HCT116 (cell line): ENCODE measurements at regions not wholly inside any gene's neighbourhood (a gene's known extent, or its start where the extent isn't known, plus 50 kb on each side); places are given as distances from the start of the nearest gene placed in this dataset.

Experiments
- ATAC-seq: fragments of 200-7000 bp; cut with Tn5 transposase; 2 replicates; pipeline ENCODE4 v1.9.1; 2020; ENCODE audit warnings: mild to moderate bottlenecking, moderate library complexity
- BruUV-seq: library from RNA; stranded (reverse); fragments of 400-500 nt; replicated peaks from 2 replicates; lab custom pipeline; 2021; lab: Mats Ljungman, UMichigan
- CTCF ChIA-PET: fragments of 300-600 bp; sonication (Branson Sonifier 250); formaldehyde crosslinking; loops from one replicate; lab custom pipeline; 2021; ENCODE audit warnings: antibody characterized with exemption; lab: Charles Lee
- POLR2A ChIA-PET: fragments of 300-600, 350-600 bp; sonication (Branson Sonifier 250); formaldehyde crosslinking; loops from one replicate; lab custom pipeline; 2021; ENCODE audit warnings: antibody characterized with exemption; lab: Charles Lee
- RAD21 ChIA-PET, 2 experiments: fragments of 300-600 bp; sonication (Branson Sonifier 250); formaldehyde crosslinking; loops; one replicate each; lab custom pipeline; 2023; ENCODE audit warnings: low total read pairs in 2 of 2; ENCODE audit not compliant: uncharacterized antibody in 2 of 2, unreplicated experiment in 2 of 2, low non-redundant PET in 1 of 2; lab: Charles Lee
- DNase-seq: peaks from one replicate; pipeline ENCODE4 v3.0.0-alpha.2; 2010; ENCODE audit warnings: low read depth, low spot score
- H2AFZ ChIP-seq: fragments of 200-600 bp; shearing (Covaris generic), sonication (generic); 2 replicates; pipeline ENCODE4 v1.6.1; 2017; ENCODE audit warnings: low read depth, mixed run types, mixed read lengths, antibody characterized with exemption, low read length; ENCODE audit not compliant: poor library complexity, severe bottlenecking
- H3K27ac ChIP-seq: 2 replicates; pipeline ENCODE4 v1.5.1; 2012; ENCODE audit warnings: low read depth, low read length
- H3K27me3 ChIP-seq: fragments of 200-600 bp; sonication (generic); 2 replicates; pipeline ENCODE4 v1.6.1; 2016; ENCODE audit warnings: mixed run types, low read length, mixed read lengths; ENCODE audit not compliant: insufficient read depth
- H3K36me3 ChIP-seq, 2 experiments: fragments of 200-500 bp in 1 of 2; fragments of 200-600 bp in 1 of 2; sonication (Bioruptor generic) in 1 of 2; sonication (generic) in 1 of 2; 2 replicates each; pipeline versions ENCODE4 v1.5.1 to v1.6.1; 2014 to 2016; ENCODE audit warnings: low read length in 2 of 2, inconsistent platforms in 1 of 2, mixed read lengths in 1 of 2, mixed run types in 1 of 2; ENCODE audit not compliant: insufficient read depth in 2 of 2, control insufficient read depth in 1 of 2
- H3K4me1 ChIP-seq, 2 experiments: fragments of 200-600 bp in 1 of 2; sonication (generic) in 1 of 2; 2 replicates each; pipeline versions ENCODE4 v1.5.1 to v1.6.1; 2012 to 2017; ENCODE audit warnings: low read length in 2 of 2, inconsistent platforms in 1 of 2, mild to moderate bottlenecking in 1 of 2, mixed read lengths in 1 of 2, mixed run types in 1 of 2, moderate library complexity in 1 of 2; ENCODE audit not compliant: insufficient read depth in 2 of 2, control insufficient read depth in 1 of 2
- H3K4me2 ChIP-seq: fragments of 200-600 bp; sonication (generic); 2 replicates; pipeline ENCODE4 v1.6.1; 2017; ENCODE audit warnings: mixed run types, low read length, mixed read lengths
- H3K4me3 ChIP-seq, 2 experiments: fragments of 200-600 bp in 1 of 2; sonication (generic) in 1 of 2; replicated peaks in 1 of 2; 2 replicates each; pipeline ENCODE4 v1.5.1; 2011 to 2016; ENCODE audit warnings: low read length in 2 of 2, control low read depth in 1 of 2, low read depth in 1 of 2, mild to moderate bottlenecking in 1 of 2, mixed read lengths in 1 of 2, mixed run types in 1 of 2
- H3K79me2 ChIP-seq: fragments of 200-600 bp; sonication (generic); 2 replicates; pipeline ENCODE4 v1.6.1; 2017; ENCODE audit warnings: mild to moderate bottlenecking, mixed run types, low read length, moderate library complexity, mixed read lengths; ENCODE audit not compliant: insufficient read depth
- H3K9ac ChIP-seq: fragments of 200-600 bp; sonication (generic); 2 replicates; pipeline ENCODE4 v1.6.1; 2016; ENCODE audit warnings: low read length, mixed read lengths
- H3K9me2 ChIP-seq: fragments of 200-600 bp; sonication (generic), shearing (Covaris generic); 2 replicates; pipeline ENCODE4 v1.6.1; 2017; ENCODE audit warnings: mixed run types, mild to moderate bottlenecking, moderate library complexity; ENCODE audit not compliant: insufficient read depth
- H3K9me3 ChIP-seq, 2 experiments: fragments of 200-500 bp in 1 of 2; fragments of 200-600 bp in 1 of 2; sonication (Bioruptor generic) in 1 of 2; sonication (generic) in 1 of 2; 2 replicates each; pipeline ENCODE4 v1.6.1; 2014 to 2017; ENCODE audit warnings: low read length in 2 of 2, mixed read lengths in 2 of 2, inconsistent platforms in 1 of 2, low read depth in 1 of 2, mild to moderate bottlenecking in 1 of 2, mixed run types in 1 of 2, moderate library complexity in 1 of 2; ENCODE audit not compliant: control insufficient read depth in 1 of 2, insufficient read depth in 1 of 2
- H4K20me1 ChIP-seq: fragments of 200-600 bp; sonication (generic), shearing (Covaris generic); 2 replicates; pipeline ENCODE4 v1.6.1; 2017; ENCODE audit warnings: mixed run types, mild to moderate bottlenecking, moderate library complexity; ENCODE audit not compliant: insufficient read depth
- EZH2phosphoT487 ChIP-seq: fragments of 200-600 bp; IDR thresholded peaks from 2 replicates; pipeline ENCODE4 v1.6.1; 2018; ENCODE audit warnings: antibody characterized with exemption, borderline replicate concordance
- JUND ChIP-seq: IDR thresholded peaks from 2 replicates; pipeline ENCODE4 v1.6.1; 2012
- POLR2A ChIP-seq: IDR thresholded peaks from 2 replicates; pipeline ENCODE4 v1.7.0; 2011; ENCODE audit warnings: borderline replicate concordance; ENCODE audit not compliant: insufficient read depth, insufficient read length; ENCODE audit errors: extremely low read depth
- YY1 ChIP-seq: IDR thresholded peaks from 2 replicates; pipeline ENCODE4 v1.6.1; 2011; ENCODE audit warnings: low read length, low read depth, moderate library complexity, mild to moderate bottlenecking; ENCODE audit not compliant: insufficient replicate concordance; ENCODE audit errors: extremely low read depth
- ZFX ChIP-seq: fragments of 450-650 bp; IDR thresholded peaks from 2 replicates; pipeline ENCODE4 v1.6.1; 2017
- intact Hi-C: fragments of 100-400 bp; cut with micrococcal nuclease; formaldehyde crosslinking; loops from 2 replicates; pipeline ENCODE4 v1.10.0; 2022
- TF ChIP-seq, protein P1 (sequence below), 3 experiments: fragments of 200-600 bp in 1 of 3; sonication (generic) in 1 of 3; IDR thresholded peaks in 2 of 3; conservative IDR thresholded peaks in 1 of 3; 2 replicates each; pipeline ENCODE4 v1.5.1; 2012 to 2017; ENCODE audit warnings: low read depth in 2 of 3, low read length in 2 of 3, antibody characterized with exemption in 1 of 3, borderline replicate concordance in 1 of 3, control low read depth in 1 of 3, mild to moderate bottlenecking in 1 of 3, mixed read lengths in 1 of 3, mixed run types in 1 of 3, moderate library complexity in 1 of 3; ENCODE audit not compliant: insufficient read depth in 1 of 3
- TF ChIP-seq, protein P2 (sequence below): IDR thresholded peaks from 2 replicates; pipeline ENCODE4 v1.6.1; 2012
- TF ChIP-seq, protein P3 (sequence below): IDR thresholded peaks from 2 replicates; pipeline ENCODE4 v1.6.1; 2011; ENCODE audit warnings: mild to moderate bottlenecking, low read length, moderate library complexity; ENCODE audit not compliant: insufficient replicate concordance; ENCODE audit errors: extremely low read depth

DNA sequence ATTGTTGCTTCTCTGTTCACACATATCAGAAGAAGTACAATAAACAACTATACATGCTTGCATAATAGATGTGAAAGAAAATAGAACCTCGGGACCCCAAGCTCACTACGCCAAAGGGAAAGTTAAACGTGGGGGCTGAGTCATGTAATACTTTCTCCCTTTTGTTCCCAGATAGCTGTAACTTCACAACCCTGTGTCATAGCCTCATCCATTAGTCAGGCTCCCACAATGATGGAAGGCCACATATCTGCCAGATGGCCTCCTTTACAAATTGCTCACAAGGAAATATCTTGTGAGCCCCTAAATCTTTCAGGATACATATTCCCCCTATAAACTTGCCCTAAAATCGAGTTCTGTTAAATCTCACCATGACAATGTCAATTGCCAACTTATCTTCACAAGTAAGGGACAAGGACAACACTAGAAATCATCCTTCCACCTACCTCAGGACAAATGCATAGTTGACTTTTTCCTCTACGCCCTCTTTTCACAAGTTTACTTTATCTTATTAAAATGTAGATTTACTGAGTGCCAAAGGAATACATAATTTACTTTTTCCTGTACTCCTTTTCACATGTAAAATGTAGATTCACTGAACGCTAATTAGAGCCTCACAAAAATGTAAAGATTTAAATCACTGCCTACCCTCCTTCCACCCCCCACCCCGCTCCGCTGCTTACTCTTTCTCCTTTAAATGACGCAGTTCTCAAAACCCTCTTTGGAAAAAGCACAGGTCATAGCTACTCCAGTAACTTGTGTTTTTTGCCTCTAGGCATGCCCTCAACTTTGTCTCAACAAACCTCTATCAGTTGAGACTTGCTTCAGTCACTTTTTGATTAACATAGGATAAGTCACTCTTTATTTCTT lies 477.1 kb downstream of the DTHD1 start:
- Histone ChIP-seq H3K4me2 (no peak overlapping the region), H2AFZ (no peak overlapping the region), H3K4me1 (no peaks in the 10 kb centered on the region), H3K9me3 (no peaks in the 10 kb centered on the region), H4K20me1 (no peaks in the 10 kb centered on the region), H3K9me2 (no peaks in the 10 kb centered on the region), H3K36me3 (no peaks in the 10 kb centered on the region), H3K9ac (no peak overlapping the region), H3K27ac (no peak overlapping the region), H3K4me3 (no peak overlapping the region), H3K27me3 (no peaks in the 10 kb centered on the region), H3K79me2 (no peaks in the 10 kb centered on the region)
- DNase-seq: no peak
- intact Hi-C loops: no loop called here
- RAD21 ChIA-PET: no interaction called here
- POLR2A ChIA-PET: no interaction called here
- TF ChIP-seq, protein P1, sequence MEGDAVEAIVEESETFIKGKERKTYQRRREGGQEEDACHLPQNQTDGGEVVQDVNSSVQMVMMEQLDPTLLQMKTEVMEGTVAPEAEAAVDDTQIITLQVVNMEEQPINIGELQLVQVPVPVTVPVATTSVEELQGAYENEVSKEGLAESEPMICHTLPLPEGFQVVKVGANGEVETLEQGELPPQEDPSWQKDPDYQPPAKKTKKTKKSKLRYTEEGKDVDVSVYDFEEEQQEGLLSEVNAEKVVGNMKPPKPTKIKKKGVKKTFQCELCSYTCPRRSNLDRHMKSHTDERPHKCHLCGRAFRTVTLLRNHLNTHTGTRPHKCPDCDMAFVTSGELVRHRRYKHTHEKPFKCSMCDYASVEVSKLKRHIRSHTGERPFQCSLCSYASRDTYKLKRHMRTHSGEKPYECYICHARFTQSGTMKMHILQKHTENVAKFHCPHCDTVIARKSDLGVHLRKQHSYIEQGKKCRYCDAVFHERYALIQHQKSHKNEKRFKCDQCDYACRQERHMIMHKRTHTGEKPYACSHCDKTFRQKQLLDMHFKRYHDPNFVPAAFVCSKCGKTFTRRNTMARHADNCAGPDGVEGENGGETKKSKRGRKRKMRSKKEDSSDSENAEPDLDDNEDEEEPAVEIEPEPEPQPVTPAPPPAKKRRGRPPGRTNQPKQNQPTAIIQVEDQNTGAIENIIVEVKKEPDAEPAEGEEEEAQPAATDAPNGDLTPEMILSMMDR (IDR thresholded peaks at IDR 0.05 in 2 of 3, conservative IDR thresholded peaks at IDR 0.05 in 1 of 3; ENCODE audit: borderline replicate concordance in 1 of 3, insufficient read depth in 1 of 3, low read depth in 2 of 3, low read length in 2 of 3): no peak
- TF ChIP-seq YY1: no peak
- no peak for TF ChIP-seq EZH2phosphoT487
- TF ChIP-seq, protein P2, sequence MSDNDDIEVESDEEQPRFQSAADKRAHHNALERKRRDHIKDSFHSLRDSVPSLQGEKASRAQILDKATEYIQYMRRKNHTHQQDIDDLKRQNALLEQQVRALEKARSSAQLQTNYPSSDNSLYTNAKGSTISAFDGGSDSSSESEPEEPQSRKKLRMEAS: no peak
- TF ChIP-seq JUND: no peak
- TF ChIP-seq, protein P3, sequence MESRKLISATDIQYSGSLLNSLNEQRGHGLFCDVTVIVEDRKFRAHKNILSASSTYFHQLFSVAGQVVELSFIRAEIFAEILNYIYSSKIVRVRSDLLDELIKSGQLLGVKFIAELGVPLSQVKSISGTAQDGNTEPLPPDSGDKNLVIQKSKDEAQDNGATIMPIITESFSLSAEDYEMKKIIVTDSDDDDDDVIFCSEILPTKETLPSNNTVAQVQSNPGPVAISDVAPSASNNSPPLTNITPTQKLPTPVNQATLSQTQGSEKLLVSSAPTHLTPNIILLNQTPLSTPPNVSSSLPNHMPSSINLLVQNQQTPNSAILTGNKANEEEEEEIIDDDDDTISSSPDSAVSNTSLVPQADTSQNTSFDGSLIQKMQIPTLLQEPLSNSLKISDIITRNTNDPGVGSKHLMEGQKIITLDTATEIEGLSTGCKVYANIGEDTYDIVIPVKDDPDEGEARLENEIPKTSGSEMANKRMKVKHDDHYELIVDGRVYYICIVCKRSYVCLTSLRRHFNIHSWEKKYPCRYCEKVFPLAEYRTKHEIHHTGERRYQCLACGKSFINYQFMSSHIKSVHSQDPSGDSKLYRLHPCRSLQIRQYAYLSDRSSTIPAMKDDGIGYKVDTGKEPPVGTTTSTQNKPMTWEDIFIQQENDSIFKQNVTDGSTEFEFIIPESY: no peak
- no peak for TF ChIP-seq POLR2A
- no peak for TF ChIP-seq ZFX
- ATAC-seq: no peak
- no TSS peak for BruUV-seq
- CTCF ChIA-PET: no interaction called here
